22Rv1 (cell line): ENCODE measurements at regions not wholly inside any gene's neighbourhood (a gene's known extent, or its start where the extent isn't known, plus 50 kb on each side); places are given as distances from the start of the nearest gene placed in this dataset.

Experiments used
- CTCF ChIP-seq: fragments of 450-650 bp; IDR thresholded peaks from 2 replicates; pipeline ENCODE4 v1.5.1; 2017; ENCODE audit warnings: mild to moderate bottlenecking
- ZFX ChIP-seq: fragments of 450-650 bp; IDR thresholded peaks from 2 replicates; pipeline ENCODE4 v1.6.1; 2017; ENCODE audit warnings: antibody characterized with exemption, borderline replicate concordance

- TF ChIP-seq CTCF (no peak), ZFX (no peak)
Observed at GRCh38 chr2:102871707-102872106, 109.9 kb downstream of the TMEM182 start.
